Duodenal mucosa (tissue), 2 donors: ENCODE measurements at regions not wholly inside any gene's neighbourhood (a gene's known extent, or its start where the extent isn't known, plus 50 kb on each side); places are given as distances from the start of the nearest gene placed in this dataset.

Source experiments
- H3K27ac ChIP-seq: one replicate; pipeline ENCODE4 v1.7.0; 2013; ENCODE audit warnings: low read depth, low read length
- H3K27me3 ChIP-seq, 2 donors: one replicate each; pipeline ENCODE4 v1.7.0; 2013; ENCODE audit warnings: low read length in 2 of 2, control low read depth in 1 of 2; ENCODE audit not compliant: insufficient read depth in 2 of 2, control insufficient read depth in 1 of 2
- H3K36me3 ChIP-seq, 2 donors: one replicate each; pipeline ENCODE4 v1.7.0; 2013; ENCODE audit warnings: low read length in 2 of 2, control low read depth in 1 of 2; ENCODE audit not compliant: insufficient read depth in 2 of 2, control insufficient read depth in 1 of 2
- H3K4me1 ChIP-seq, 2 donors: one replicate each; pipeline ENCODE4 v1.7.0; 2013; ENCODE audit warnings: low read length in 2 of 2, control low read depth in 1 of 2; ENCODE audit not compliant: insufficient read depth in 2 of 2, control insufficient read depth in 1 of 2
- H3K4me3 ChIP-seq, 2 donors: one replicate each; pipeline ENCODE4 v1.7.0; 2013; ENCODE audit warnings: low read length in 2 of 2, low read depth in 1 of 2
- H3K9ac ChIP-seq, 2 donors: one replicate each; pipeline ENCODE4 v1.7.0; 2013; ENCODE audit warnings: low read length in 2 of 2, low read depth in 1 of 2
- H3K9me3 ChIP-seq, 2 donors: one replicate each; pipeline ENCODE4 v1.7.0; 2013; ENCODE audit warnings: low read length in 2 of 2, control low read depth in 1 of 2; ENCODE audit not compliant: control insufficient read depth in 1 of 2

GRCh38 chr5:121315786-121316185, 535.9 kb upstream of the FTMT start:
- Histone ChIP-seq H3K27ac (no peak overlapping the region), H3K4me3 (no peak overlapping the region), H3K27me3 (no peaks in the 10 kb centered on the region), H3K36me3 (no peaks in the 10 kb centered on the region), H3K9me3 (no peaks in the 10 kb centered on the region), H3K4me1 (no peaks in the 10 kb centered on the region), H3K9ac (no peak overlapping the region)

GRCh38 chr5:121319292-121319691, 532.4 kb upstream of the FTMT start:
- Histone ChIP-seq H3K4me3 (no peak overlapping the region), H3K27me3 (no peaks in the 10 kb centered on the region), H3K9ac (no peak overlapping the region), H3K36me3 (no peaks in the 10 kb centered on the region), H3K4me1 (no peaks in the 10 kb centered on the region), H3K27ac (no peak overlapping the region), H3K9me3 (no peaks in the 10 kb centered on the region)

GRCh38 chr5:121325930-121326329, 525.8 kb upstream of the FTMT start:
- H3K4me3 ChIP-seq, result no peak overlapping the region

GRCh38 chr5:121350181-121350930, 501.3 kb upstream of the FTMT start:
- no peak overlapping the region for H3K27ac ChIP-seq
- no peaks in the 10 kb centered on the region for H3K36me3 ChIP-seq
- no peaks in the 10 kb centered on the region for H3K27me3 ChIP-seq
- H3K9me3 ChIP-seq, result no peaks in the 10 kb centered on the region
- H3K4me3 ChIP-seq, result no peak overlapping the region
- no peaks in the 10 kb centered on the region for H3K4me1 ChIP-seq
- no peak overlapping the region for H3K9ac ChIP-seq

More at GRCh38 chr5:121325930-121326329, 525.8 kb upstream of the FTMT start:
- no peaks in the 10 kb centered on the region for H3K36me3 ChIP-seq
- H3K9me3 ChIP-seq, result no peaks in the 10 kb centered on the region
- H3K27ac ChIP-seq, result no peak overlapping the region
- H3K4me1 ChIP-seq, result no peaks in the 10 kb centered on the region
- H3K27me3 ChIP-seq, result no peaks in the 10 kb centered on the region
- H3K9ac ChIP-seq, result no peak overlapping the region

GRCh38 chr5:121366515-121366914, 485.2 kb upstream of the FTMT start:
- Histone ChIP-seq H3K9me3 (no peaks in the 10 kb centered on the region), H3K4me3 (no peak overlapping the region), H3K27ac (no peak overlapping the region), H3K36me3 (no peaks in the 10 kb centered on the region), H3K27me3 (no peaks in the 10 kb centered on the region), H3K9ac (no peak overlapping the region), H3K4me1 (no peaks in the 10 kb centered on the region)

GRCh38 chr5:121373371-121373770, 478.3 kb upstream of the FTMT start:
- no peaks in the 10 kb centered on the region for H3K4me1 ChIP-seq
- no peaks in the 10 kb centered on the region for H3K36me3 ChIP-seq
- H3K9ac ChIP-seq, result no peak overlapping the region
- H3K4me3 ChIP-seq, result no peak overlapping the region
- H3K27me3 ChIP-seq, result no peaks in the 10 kb centered on the region
- H3K9me3 ChIP-seq, result no peaks in the 10 kb centered on the region
- H3K27ac ChIP-seq, result no peak overlapping the region

GRCh38 chr5:121377461-121377860, 474.2 kb upstream of the FTMT start:
- no peaks in the 10 kb centered on the region for H3K4me1 ChIP-seq
- no peaks in the 10 kb centered on the region for H3K36me3 ChIP-seq
- no peaks in the 10 kb centered on the region for H3K9me3 ChIP-seq
- no peak overlapping the region for H3K4me3 ChIP-seq
- no peaks in the 10 kb centered on the region for H3K27me3 ChIP-seq
- no peak overlapping the region for H3K9ac ChIP-seq
- H3K27ac ChIP-seq, result no peak overlapping the region

GRCh38 chr5:121378046-121378445, 473.6 kb upstream of the FTMT start:
- H3K9ac ChIP-seq, result no peak overlapping the region
- H3K4me1 ChIP-seq, result no peaks in the 10 kb centered on the region
- no peaks in the 10 kb centered on the region for H3K27me3 ChIP-seq
- no peaks in the 10 kb centered on the region for H3K9me3 ChIP-seq
- H3K36me3 ChIP-seq, result no peaks in the 10 kb centered on the region
- no peak overlapping the region for H3K4me3 ChIP-seq
- H3K27ac ChIP-seq, result no peak overlapping the region

- no peak overlapping the region for H3K9ac ChIP-seq
- no peaks in the 10 kb centered on the region for H3K9me3 ChIP-seq
- no peaks in the 10 kb centered on the region for H3K4me1 ChIP-seq
- no peak overlapping the region for H3K27ac ChIP-seq
- H3K4me3 ChIP-seq, result no peak overlapping the region
- no peaks in the 10 kb centered on the region for H3K27me3 ChIP-seq
- H3K36me3 ChIP-seq, result no peaks in the 10 kb centered on the region
Observed at GRCh38 chr5:121378559-121379359, 472.9 kb upstream of the FTMT start.

- Histone ChIP-seq H3K36me3 (no peaks in the 10 kb centered on the region), H3K27ac (no peak overlapping the region), H3K4me3 (no peak overlapping the region), H3K4me1 (no peaks in the 10 kb centered on the region), H3K9ac (no peak overlapping the region), H3K9me3 (no peaks in the 10 kb centered on the region), H3K27me3 (no peaks in the 10 kb centered on the region)
Observed at GRCh38 chr5:121380066-121380465, 471.6 kb upstream of the FTMT start.
